Lower leg skin (tissue), 3 donors: ENCODE measurements at regions not wholly inside any gene's neighbourhood (a gene's known extent, or its start where the extent isn't known, plus 50 kb on each side); places are given as distances from the start of the nearest gene placed in this dataset.

Experiments
- CTCF ChIP-seq, 3 donors: fragments of 450-650 bp; IDR thresholded peaks; one replicate each; pipeline ENCODE4 v1.5.1; 2016; ENCODE audit warnings: antibody characterized with exemption in 3 of 3, mild to moderate bottlenecking in 3 of 3, moderate library complexity in 2 of 3
- POLR2A ChIP-seq, 2 donors: fragments of 450-650 bp; IDR thresholded peaks; one replicate each; pipeline ENCODE4 v1.6.1; 2016 to 2017; ENCODE audit warnings: antibody characterized with exemption in 2 of 2, mild to moderate bottlenecking in 1 of 2, moderate library complexity in 1 of 2

- no peak for TF ChIP-seq CTCF (IDR thresholded peaks at IDR 0.05)
- no peak for TF ChIP-seq POLR2A (IDR thresholded peaks at IDR 0.05)
Observed at GRCh38 chr6:6861351-6861894, 246.3 kb upstream of the RREB1 start.
